ENCODE measurements at regions not wholly inside any gene's neighbourhood (a gene's known extent, or its start where the extent isn't known, plus 50 kb on each side); places are given as distances from the start of the nearest gene placed in this dataset.

DNA sequence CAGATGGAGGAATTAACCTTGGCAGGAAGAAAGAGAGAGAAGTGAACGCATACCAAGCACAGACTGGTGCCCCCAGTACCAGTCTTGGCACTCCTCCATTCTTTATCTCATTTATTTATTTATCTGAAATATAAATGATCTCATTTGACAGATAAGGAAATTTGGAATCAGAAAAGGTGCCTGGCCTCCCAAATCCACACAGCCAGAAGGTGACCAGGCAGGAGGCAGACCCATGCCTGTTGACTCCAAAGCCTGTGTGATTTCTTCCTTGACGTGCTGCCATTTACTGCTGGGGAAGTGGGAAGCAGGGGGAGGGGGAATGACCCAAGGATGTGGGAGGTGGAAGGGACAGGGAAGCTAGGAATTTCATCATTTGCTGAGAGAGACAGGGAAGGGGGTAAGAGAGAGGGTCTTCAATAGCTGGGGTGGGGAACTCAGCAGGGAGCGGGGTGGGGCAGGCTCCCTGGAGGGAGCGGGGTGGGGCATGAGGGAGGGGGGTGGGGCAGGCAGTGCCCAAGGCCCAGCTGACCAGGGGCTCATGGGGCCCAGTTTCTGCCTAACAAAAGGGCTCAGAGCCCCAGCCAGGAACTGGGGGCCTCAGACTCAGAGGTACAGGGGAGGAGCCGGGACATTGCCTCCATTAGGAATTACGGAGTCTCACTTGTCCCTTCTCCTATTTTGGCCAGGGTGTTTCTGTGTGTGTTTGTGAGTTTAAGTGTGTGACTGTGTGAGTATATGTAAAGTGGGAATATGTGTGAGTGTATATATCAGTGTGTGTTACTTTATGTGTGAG, 63.0 kb downstream of the MINAR1 start:
- Mint-ChIP-seq H3K9me3 (ENCODE audit: insufficient read depth) (no peaks in the 10 kb centered on the region), H3K4me1 (no peaks in the 10 kb centered on the region), H3K27ac (no peak overlapping the region), H3K4me3 (no peak overlapping the region), H3K27me3 (peaks cover 38% of the 10 kb centered on the region)
- Histone ChIP-seq H3K36me3 (replicated peaks in 1 of 2; ENCODE audit: control extremely low read depth in 1 of 2, control insufficient read depth in 1 of 2, extremely low read depth in 1 of 2, insufficient read depth in 2 of 2, low read length in 1 of 2) (no peaks in the 10 kb centered on the region), H3K79me2 (ENCODE audit: control insufficient read depth, insufficient read depth, low read length) (no peaks in the 10 kb centered on the region), H3K27ac (ENCODE audit: low read length in 2 of 2) (no peak overlapping the region), H2AFZ (ENCODE audit: insufficient read depth, low read depth, low read length, poor library complexity, severe bottlenecking) (no peak overlapping the region), H3K4me2 (replicated peaks; ENCODE audit: low read depth, low read length, poor library complexity, severe bottlenecking) (no peak overlapping the region), H3K27me3 (replicated peaks in 1 of 4; ENCODE audit: control extremely low read depth in 1 of 4, control insufficient read depth in 3 of 4, insufficient read depth in 4 of 4, low read length in 3 of 4) (peaks cover 0 to 8% (median 1%) of the 10 kb centered on the region in 4 experiments), H3K9ac (ENCODE audit: low read length) (no peak overlapping the region), H3K9me3 (ENCODE audit: control extremely low read depth in 1 of 3, control insufficient read depth in 2 of 3, insufficient read depth in 1 of 3, low read length in 2 of 3) (no peaks in the 10 kb centered on the region), H3K4me3 (ENCODE audit: control extremely low read depth in 1 of 5, extremely low read depth in 1 of 5, insufficient read depth in 1 of 5, low read depth in 2 of 5, low read length in 4 of 5) (no peak overlapping the region), H4K20me1 (ENCODE audit: control insufficient read depth, insufficient read depth, low read length, poor library complexity, severe bottlenecking) (no peaks in the 10 kb centered on the region), H3K4me1 (ENCODE audit: control insufficient read depth in 2 of 2, insufficient read depth in 2 of 2, low read length in 2 of 2) (no peaks in the 10 kb centered on the region)
- ChIA-PET CTCF (no interaction called here), POLR2A (no interaction called here)
- TF ChIP-seq CTCF (IDR thresholded peaks at IDR 0.05) (no peak), EZH2 (IDR thresholded peaks at IDR 0.05; ENCODE audit: borderline replicate concordance, insufficient read depth, low read depth, low read length, poor library complexity, severe bottlenecking) (no peak)
- ATAC-seq (ENCODE audit: low read depth) (no peak), DNase-seq (no peak)
- 96% methylated on average over 5 of the region's 6 CpGs for WGBS (ENCODE audit: insufficient coverage)
- intact Hi-C loops (cut with micrococcal nuclease): no loop called here

GRCh38 chr15:79495775-79496174, 63.6 kb downstream of the MINAR1 start:
- Histone ChIP-seq H3K9ac (ENCODE audit: low read length) (no peak overlapping the region), H4K20me1 (ENCODE audit: control insufficient read depth, insufficient read depth, low read length, poor library complexity, severe bottlenecking) (no peaks in the 10 kb centered on the region), H3K27ac (ENCODE audit: low read length in 2 of 2) (no peak overlapping the region), H3K27me3 (replicated peaks in 1 of 4; ENCODE audit: control extremely low read depth in 1 of 4, control insufficient read depth in 3 of 4, insufficient read depth in 4 of 4, low read length in 3 of 4) (peaks cover 0 to 8% (median 1%) of the 10 kb centered on the region in 4 experiments), H3K79me2 (ENCODE audit: control insufficient read depth, insufficient read depth, low read length) (no peaks in the 10 kb centered on the region), H2AFZ (ENCODE audit: insufficient read depth, low read depth, low read length, poor library complexity, severe bottlenecking) (no peak overlapping the region), H3K4me2 (replicated peaks; ENCODE audit: low read depth, low read length, poor library complexity, severe bottlenecking) (no peak overlapping the region), H3K4me1 (ENCODE audit: control insufficient read depth in 2 of 2, insufficient read depth in 2 of 2, low read length in 2 of 2) (no peaks in the 10 kb centered on the region), H3K36me3 (replicated peaks in 1 of 2; ENCODE audit: control extremely low read depth in 1 of 2, control insufficient read depth in 1 of 2, extremely low read depth in 1 of 2, insufficient read depth in 2 of 2, low read length in 1 of 2) (no peaks in the 10 kb centered on the region), H3K9me3 (ENCODE audit: control extremely low read depth in 1 of 3, control insufficient read depth in 2 of 3, insufficient read depth in 1 of 3, low read length in 2 of 3) (no peaks in the 10 kb centered on the region), H3K4me3 (ENCODE audit: control extremely low read depth in 1 of 5, extremely low read depth in 1 of 5, insufficient read depth in 1 of 5, low read depth in 2 of 5, low read length in 4 of 5) (no peak overlapping the region)
- H3K4me3 Mint-ChIP-seq: no peak overlapping the region
- WGBS (ENCODE audit: insufficient coverage): 96% methylated on average over 2 of the region's 2 CpGs
- no peak for TF ChIP-seq EZH2 (IDR thresholded peaks at IDR 0.05; ENCODE audit: borderline replicate concordance, insufficient read depth, low read depth, low read length, poor library complexity, severe bottlenecking)
- no peak for TF ChIP-seq CTCF (IDR thresholded peaks at IDR 0.05)
- no peaks in the 10 kb centered on the region for H3K9me3 Mint-ChIP-seq (ENCODE audit: insufficient read depth)
- POLR2A ChIA-PET: no interaction called here
- no peak for ATAC-seq (ENCODE audit: low read depth)
- H3K4me1 Mint-ChIP-seq: no peaks in the 10 kb centered on the region
- no peak for DNase-seq
- CTCF ChIA-PET: no interaction called here
- H3K27me3 Mint-ChIP-seq: peaks cover 38% of the 10 kb centered on the region
- no peak overlapping the region for H3K27ac Mint-ChIP-seq
- intact Hi-C loops (cut with micrococcal nuclease): no loop called here

All from B cell (primary cell).